ENCODE measurements at regions not wholly inside any gene's neighbourhood (a gene's known extent, or its start where the extent isn't known, plus 50 kb on each side); places are given as distances from the start of the nearest gene placed in this dataset.

DNA sequence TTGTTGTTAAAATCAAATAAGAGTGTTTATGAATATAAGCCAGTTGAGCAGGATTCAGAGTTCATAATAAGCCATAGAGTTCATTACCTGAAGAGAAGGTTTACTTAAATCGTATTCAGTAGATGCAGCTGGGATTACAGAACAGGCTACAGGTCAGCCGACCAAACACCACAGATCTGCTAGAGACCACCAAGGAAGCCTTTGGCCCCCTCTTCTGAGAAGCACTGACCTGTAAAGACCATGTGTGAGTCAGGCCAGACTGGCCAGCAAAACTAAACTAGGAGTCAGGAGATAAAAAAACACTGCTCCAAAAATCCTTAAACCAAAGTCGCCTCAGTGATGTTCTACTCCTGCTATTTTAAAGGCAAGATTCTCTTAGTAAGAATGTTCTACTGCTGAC lies 1125.5 kb downstream of the FAT4 start:
- no peak for DNase-seq (ENCODE audit: low read depth)
- TF ChIP-seq, protein P1, sequence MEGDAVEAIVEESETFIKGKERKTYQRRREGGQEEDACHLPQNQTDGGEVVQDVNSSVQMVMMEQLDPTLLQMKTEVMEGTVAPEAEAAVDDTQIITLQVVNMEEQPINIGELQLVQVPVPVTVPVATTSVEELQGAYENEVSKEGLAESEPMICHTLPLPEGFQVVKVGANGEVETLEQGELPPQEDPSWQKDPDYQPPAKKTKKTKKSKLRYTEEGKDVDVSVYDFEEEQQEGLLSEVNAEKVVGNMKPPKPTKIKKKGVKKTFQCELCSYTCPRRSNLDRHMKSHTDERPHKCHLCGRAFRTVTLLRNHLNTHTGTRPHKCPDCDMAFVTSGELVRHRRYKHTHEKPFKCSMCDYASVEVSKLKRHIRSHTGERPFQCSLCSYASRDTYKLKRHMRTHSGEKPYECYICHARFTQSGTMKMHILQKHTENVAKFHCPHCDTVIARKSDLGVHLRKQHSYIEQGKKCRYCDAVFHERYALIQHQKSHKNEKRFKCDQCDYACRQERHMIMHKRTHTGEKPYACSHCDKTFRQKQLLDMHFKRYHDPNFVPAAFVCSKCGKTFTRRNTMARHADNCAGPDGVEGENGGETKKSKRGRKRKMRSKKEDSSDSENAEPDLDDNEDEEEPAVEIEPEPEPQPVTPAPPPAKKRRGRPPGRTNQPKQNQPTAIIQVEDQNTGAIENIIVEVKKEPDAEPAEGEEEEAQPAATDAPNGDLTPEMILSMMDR (conservative IDR thresholded peaks at IDR 0.05; ENCODE audit: control insufficient read depth, insufficient read depth, low read depth, low read length): no peak
- H3K4me3 ChIP-seq (ENCODE audit: control insufficient read depth, low read depth, low read length): no peak overlapping the region

DNA sequence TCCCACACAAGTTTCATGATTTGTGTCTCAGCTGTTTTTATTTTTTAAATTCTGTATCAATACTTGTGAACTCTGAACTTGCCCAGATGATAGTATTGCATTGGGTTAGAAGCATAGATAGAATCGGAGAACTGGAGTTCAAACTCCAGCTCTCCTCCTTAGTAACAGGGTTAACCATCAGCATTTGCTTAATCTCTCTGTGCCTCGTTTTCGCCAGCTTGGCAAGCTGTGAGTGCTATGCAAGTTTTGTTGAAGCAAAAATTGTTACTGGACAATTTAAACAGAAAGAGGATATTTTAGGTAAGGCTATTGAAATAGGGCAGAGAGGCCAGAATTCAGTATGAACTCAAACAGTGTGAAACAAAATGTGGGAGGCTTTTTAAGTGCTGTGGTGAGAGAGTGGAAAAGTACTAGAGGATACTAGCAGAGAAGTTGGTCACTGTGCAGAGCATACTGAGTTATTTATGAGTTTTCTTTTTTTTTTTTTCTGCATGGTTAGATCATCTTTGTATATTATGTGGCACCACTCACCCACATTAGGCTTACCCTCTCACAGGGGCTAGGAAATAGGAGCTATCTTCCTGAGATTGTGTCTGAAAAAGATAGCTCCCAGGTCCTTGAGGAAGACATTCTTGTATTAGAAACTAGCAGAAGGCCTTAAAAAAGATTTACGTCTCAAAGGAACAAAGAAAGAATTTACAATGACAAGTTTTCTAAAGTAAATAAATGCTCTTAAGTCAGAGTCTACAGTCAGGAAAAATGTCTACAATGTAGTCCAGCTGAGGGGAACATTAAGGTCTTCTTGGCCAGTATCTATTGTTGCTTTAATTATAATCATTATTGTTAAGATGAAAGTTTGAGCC lies 1126.6 kb downstream of the FAT4 start:
- TF ChIP-seq, protein P1 (conservative IDR thresholded peaks at IDR 0.05; ENCODE audit: control insufficient read depth, insufficient read depth, low read depth, low read length): no peak
- H3K4me3 ChIP-seq (ENCODE audit: control insufficient read depth, low read depth, low read length): no peak overlapping the region
- DNase-seq (ENCODE audit: low read depth): no peak

DNA sequence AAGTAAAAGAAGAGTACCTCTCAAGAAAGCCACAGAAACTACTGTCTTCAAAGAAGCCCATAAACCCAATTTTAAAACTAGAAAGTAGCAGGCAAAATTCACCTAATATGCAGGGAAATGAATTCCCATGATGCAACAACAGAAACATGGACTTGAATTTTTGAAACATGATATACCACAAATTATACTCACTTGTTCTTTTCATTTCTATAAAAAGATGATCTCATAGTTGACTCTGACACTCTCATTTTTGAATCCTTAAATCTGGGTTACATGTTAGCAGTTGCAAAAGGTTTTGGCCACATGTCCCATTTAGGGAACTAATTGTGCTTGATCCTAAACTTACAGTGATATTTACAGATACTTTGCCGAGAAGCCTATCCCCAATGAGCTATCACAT lies 1130.8 kb downstream of the FAT4 start:
- DNase-seq (ENCODE audit: low read depth): no peak
- H3K4me3 ChIP-seq (ENCODE audit: control insufficient read depth, low read depth, low read length): no peak overlapping the region
- TF ChIP-seq, protein P1 (conservative IDR thresholded peaks at IDR 0.05; ENCODE audit: control insufficient read depth, insufficient read depth, low read depth, low read length): no peak

DNA sequence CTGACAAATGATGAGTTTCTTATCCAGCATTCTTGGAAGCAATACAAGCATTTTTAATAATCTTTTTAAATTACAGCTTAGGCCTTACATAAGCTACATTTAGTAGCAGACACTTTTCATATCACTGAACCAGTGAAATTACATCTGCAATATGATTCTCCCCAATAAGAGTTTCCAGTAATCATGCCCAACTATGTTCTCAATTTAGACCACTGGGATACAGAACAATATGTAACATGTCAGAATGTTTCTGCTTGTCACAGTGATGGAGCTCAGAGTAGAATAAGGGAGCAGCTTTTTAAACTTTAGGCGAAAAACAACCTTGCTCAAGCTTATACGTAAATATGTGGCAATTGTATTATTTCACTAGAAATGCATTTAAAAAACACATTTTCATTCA lies 1132.2 kb downstream of the FAT4 start:
- TF ChIP-seq, protein P1 (conservative IDR thresholded peaks at IDR 0.05; ENCODE audit: control insufficient read depth, insufficient read depth, low read depth, low read length): no peak
- DNase-seq (ENCODE audit: low read depth): no peak

DNA sequence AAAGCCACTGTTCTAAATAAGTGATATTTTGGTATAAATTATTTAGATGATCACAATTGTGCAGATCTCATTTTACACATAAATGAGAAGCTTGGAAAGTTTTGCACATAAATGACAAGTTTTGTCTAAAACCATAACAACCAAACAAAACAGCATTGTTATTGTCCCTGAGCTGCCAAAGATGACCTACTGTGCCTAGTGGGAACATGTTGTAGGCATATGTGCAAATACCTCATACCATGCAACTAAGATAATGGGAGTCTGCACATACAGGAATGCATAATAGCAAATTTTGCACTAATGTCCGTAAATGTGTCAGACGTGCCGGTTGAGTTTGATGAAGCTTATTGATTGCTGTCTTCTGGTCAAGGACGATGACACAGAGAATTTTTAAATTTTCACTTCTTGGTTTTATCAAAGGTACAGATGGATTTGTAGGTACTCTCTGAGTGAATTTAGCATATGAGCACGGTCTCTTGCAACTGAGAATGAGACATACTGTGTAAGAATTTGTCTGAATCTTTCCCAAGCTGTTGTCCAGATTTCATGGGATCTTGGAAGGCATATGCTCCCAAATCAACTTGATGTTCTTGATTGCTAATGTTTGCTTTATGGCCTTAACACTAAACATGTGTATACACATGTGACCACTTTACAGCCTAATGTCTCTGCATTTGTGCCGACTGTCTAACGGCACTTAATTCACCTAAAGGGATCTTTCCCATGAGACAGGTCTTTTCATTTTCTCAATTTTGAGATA lies 1133.5 kb downstream of the FAT4 start:
- DNase-seq (ENCODE audit: low read depth): no peak
- no peak overlapping the region for H3K4me3 ChIP-seq (ENCODE audit: control insufficient read depth, low read depth, low read length)
- TF ChIP-seq, protein P1 (conservative IDR thresholded peaks at IDR 0.05; ENCODE audit: control insufficient read depth, insufficient read depth, low read depth, low read length): no peak

More for the DNA sequence above, 1132.2 kb downstream of the FAT4 start:
- no peak overlapping the region for H3K4me3 ChIP-seq (ENCODE audit: control insufficient read depth, low read depth, low read length)

DNA sequence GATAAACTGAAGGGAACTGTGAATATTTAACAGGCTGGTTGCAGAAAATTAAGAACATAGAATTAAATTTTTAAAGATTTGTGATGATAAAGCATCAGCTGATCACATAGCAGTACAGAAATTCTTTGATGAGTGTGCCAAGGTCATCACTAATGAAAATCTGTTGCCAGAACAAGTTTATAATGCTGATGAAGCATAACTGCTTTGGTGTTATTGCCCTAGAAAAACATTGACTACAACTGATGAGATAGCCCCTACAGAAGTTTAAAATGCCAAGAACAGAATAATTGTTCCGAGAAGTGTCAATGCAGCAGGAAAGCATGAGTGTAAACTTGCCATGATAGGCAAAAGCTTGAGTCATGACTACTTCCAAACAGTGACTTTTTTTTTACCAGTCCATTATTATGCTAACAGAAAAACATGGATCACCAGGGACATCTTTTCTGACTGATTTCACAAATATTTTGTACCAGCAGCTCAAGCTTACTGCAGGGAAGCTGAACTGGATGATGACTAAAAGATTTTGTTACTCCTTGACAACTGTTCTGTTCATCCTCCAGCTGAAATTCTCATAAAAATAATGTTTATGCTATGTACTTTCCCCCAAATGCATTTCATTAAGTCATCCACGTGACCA lies 1136.6 kb downstream of the FAT4 start:
- TF ChIP-seq, protein P1 (conservative IDR thresholded peaks at IDR 0.05; ENCODE audit: control insufficient read depth, insufficient read depth, low read depth, low read length): no peak
- peak; percentile 67 for DNase-seq (ENCODE audit: low read depth)
- H3K4me3 ChIP-seq (ENCODE audit: control insufficient read depth, low read depth, low read length): no peak overlapping the region
